HG02798 (cell line): ENCODE measurements at regions not wholly inside any gene's neighbourhood (a gene's known extent, or its start where the extent isn't known, plus 50 kb on each side); places are given as distances from the start of the nearest gene placed in this dataset.
"Not testable (repeated sequence)": the region's sequence is repeated elsewhere in the genome, so short reads cannot be mapped to it uniquely, and the experiment has no call there.

ENCODE experiments used
- ATAC-seq: cut with Tn5 transposase; IDR thresholded peaks from one replicate; pipeline ENCODE4 v1.9.1; 2021; ENCODE audit warnings: mild to moderate bottlenecking; ENCODE audit not compliant: unreplicated experiment, poor library complexity

DNA sequence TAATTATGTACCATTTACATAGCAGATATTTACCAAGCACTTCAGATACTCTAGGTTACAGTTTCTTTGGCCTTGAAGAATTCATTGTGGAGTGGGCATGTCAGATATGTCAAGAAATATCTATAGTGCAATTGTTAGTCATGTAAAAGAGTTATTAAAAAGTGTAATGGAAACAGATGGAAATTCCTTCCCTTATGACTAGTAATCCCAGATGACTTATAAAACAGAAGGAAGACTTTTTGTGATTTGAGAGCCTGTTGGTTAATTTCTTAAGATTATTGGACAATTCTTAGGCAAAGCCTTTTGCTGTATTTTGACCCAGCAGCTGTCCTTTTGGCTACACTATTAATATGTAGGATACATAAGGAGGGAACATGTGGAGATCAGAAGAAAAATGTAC, 708.9 kb upstream of the NECTIN3 start:
- ATAC-seq = no peak

DNA sequence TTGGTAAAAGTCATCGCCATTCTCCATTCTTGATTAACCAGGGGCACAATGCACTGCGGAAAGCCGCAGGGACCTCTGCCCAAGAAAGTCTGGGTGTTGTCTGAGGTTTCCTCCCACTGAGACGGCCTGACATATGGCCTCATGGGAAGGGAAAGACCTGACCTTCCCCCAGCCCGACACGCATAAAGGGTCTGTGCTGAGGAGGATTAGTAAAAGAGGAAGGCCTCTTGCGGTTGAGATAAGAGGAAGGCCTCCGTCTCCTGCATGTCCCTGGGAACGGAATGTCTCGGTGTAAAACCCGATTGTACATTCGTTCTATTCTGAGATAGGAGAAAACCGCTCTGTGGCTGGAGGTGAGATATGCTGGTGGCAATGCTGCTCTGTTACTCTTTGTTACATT, 704.3 kb upstream of the NECTIN3 start:
- ATAC-seq = not testable (repeated sequence)

DNA sequence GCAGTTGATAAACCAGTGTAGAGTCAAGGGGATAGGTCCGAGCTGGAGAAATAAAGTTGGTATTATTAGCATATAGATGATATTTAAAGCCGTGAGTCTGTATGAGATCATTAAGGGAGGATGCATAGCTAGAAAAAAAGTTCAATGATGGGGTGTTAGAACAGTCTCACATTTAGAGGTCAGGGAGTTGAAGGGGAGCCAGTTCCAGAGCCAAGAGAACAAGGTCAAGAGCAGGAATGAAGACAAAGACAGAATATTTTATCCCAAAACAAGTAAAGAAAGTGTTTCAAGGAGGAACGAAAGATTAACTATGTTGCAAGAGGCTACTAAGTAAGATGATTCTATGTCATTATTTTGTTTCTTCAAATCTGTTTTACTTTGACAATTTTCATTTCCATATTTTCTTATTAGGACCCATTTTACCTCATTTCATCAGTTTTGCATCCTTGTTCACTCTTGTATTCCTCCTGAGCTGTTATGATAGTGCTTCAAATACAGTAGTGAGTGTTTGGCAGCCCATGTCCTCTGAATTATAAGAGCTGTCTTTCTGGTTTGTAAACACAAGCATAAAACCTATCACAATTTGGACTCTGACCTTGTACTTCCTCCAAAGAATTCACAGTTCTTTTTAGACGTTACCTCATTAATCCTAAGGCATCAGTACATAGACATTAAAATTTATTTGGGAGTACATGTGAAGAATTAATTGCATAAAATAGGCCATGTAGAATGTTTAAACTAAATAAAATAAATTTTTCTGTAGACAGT, 695.7 kb upstream of the NECTIN3 start:
- ATAC-seq = no peak

DNA sequence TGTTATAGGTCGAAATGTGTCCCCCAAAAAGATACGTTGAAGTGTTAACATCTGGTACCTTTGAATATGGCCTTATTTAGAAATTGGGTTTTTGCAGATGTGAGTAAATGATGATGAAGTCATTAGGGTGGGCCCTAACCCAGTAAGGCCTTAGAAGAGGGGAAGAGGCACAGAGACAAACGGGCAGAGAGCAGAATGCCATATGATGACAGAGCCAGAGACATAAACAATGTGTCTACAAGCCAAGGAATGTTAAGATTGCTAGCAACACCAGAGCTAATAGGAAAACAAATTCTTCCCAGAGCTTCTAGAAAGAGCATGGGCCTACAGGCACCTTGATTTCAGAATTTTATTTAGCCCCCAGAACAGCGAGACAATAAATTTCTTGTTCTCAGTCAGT, 693.1 kb upstream of the NECTIN3 start:
- ATAC-seq = no peak

DNA sequence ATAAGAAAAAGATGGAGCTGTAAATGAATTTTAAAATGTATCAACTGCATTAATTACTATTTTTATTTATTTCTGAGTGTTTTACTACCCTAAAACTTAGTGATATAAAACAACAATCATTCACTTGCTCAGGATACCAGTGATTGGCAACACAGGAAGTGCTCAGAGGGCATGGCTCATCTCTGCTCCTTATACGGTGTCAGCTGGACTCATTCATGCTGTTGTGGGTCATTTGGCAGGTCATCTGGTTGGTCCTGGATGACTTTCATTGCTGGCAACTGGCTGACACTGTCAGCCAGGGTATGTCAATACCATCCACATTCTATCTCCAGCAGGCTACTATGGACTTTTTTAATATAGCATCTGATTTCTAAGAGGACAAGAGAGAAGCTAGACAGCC, 689.6 kb upstream of the NECTIN3 start:
- no peak for ATAC-seq

DNA sequence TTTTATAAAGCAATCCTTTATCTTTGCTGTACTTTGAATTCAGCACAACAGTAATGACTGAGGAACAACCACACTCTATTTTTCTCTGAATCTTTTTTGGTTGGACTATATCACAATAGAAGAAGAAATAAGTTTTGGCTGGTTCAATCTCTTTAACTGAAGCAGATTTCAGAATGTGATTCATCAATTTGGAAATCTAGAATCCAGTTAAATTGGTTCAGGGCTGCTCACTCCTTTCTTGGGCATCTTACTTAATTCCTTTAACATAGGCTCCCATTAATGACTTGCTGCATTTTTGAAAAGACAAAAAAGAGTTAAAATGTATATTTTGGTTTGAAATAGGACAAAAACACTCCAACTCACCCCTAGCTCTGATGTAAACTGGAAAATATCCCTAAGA, 688.3 kb upstream of the NECTIN3 start:
- no peak for ATAC-seq

DNA sequence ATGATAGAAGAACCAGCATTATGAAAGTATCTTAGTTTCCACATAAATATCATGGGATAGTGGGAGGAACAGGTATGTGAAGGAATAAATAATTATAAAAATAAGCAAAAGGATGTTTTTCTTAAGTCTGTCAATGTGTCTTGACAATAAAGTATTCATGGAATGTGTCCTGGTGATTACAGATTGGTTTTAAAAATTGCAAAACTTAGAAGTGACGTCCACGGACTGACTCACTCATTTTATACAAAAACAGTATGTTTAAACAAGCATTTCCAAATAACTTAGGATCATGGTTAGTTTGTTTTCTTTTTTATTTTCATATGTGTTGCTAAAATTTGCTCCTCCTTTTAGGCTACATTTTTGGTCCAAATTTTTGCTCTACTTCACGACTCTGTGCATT, 687.0 kb upstream of the NECTIN3 start:
- no peak for ATAC-seq

DNA sequence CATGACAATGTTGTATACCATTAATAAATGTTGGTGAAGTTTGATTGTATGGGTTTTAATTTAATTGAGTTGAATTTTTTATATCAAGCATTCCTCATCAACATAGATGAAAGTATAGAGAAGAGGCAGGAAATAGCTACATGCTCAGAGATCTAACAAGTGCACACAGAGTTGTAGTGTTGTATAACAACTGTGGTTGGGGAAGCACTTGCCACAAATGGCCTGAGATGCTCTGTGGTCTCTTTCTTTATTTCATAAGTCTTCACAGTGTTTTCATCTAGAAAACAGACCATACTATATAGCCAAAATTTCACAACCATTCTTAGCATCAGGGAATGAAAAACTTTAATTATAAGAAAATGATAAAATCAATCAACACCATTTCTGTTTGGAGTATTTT, 682.6 kb upstream of the NECTIN3 start:
- ATAC-seq = no peak

DNA sequence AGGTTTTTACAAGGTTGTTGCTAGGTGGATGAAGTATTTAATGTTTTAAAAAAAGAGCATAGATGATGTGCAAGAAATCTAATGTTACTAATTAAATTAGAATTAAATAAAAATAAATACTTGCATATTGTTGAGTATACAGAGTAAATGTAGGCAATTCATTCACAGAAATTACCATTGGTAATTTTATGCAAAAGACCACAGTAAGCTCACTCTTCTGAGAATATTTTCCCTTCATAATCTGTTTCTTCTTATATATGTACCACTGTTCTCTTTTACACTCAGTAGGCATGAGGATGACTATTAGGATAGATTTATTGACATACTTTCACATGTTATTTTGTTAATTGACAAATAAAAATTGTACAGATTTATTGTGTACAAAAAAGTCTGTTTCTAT, 681.2 kb upstream of the NECTIN3 start:
- ATAC-seq = no peak

DNA sequence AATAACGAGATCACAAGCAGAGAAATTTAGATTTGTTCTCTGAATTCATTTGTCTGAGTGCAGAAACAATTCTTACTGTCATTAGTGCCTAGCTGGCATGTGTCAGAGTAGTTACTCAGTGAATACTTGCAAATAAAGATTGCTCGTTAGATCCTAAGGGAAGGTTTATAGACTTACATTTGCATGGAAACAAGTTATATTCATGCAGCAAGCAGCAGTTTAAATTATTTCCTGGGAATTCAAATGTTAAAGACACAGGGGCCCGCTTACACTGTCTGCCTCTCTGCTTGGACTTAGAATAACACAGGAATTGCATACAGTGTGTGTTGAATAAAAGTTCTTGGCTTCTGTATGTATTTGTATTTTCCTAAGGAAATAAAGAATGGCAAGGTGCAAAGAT, 680.6 kb upstream of the NECTIN3 start:
- no peak for ATAC-seq

DNA sequence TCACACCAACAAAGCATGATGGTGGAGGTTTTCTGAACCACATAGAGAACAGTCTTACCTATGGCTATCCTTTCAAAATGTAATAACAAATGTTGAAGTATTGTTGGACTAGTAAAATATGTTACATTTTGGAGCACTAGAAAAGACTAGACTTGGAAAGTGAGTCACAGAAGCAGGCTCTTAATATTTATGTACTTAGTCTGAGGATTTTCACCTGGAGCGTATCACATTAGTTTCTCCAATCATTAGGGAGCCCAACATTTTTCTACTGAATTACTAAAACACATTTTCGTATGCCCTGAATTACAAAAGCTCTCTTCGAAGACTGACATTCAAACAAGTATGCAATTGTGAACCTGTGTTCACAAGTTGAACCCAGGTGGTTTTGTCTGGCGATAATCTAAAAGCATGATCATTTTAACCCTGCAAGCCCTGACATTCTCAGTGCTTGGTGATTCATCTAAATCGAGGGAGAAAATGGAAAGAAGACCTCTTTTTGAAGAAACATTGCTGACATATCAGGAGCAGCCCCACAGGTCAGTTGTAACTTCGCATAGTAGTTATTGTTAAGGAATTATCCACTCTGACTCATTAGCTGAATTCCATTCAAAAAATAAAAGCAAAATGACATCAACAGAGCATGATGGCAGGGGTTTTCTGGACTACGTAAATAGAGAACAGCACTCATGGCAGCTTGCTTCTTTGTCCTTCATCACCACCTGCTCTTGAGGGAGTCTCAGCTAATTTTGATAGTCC, 679.8 kb upstream of the NECTIN3 start:
- no peak for ATAC-seq

DNA sequence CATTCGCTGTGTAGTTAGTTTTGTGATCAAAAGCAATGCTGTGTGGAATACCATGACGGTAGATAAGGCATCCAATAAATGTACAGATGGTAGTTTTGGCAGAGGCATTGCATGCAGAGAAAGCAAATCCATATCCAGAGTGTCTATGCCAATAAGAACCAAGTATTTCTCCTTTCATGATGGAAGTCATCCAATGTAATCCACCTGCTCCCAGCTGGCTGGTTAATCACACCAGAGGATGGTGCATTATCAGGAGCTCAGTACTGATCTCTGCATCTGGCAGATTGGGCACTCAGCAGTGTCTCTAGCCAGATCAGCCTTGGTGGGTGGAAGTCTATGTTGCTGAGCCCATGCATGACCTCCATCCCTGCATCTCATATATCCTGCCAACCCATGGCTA, 677.7 kb upstream of the NECTIN3 start:
- ATAC-seq = no peak

DNA sequence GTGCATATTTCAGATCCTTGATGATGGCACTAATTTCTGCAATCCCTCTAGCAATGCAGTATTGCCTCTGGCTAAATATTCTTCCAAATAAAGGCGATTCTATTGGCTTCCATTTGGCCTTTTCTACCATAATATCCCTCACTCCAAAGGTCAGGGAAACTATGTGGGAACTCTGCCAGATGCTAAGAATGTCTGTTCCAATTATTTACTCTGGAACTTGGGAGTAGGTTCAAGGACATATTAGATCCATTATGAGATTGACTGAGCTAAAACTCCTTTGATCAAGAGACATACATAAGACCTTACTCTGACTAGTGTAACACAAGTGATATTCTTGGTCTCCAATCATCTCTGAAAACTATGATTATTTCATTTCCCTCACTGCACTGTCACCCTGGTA, 674.5 kb upstream of the NECTIN3 start:
- no peak for ATAC-seq

DNA sequence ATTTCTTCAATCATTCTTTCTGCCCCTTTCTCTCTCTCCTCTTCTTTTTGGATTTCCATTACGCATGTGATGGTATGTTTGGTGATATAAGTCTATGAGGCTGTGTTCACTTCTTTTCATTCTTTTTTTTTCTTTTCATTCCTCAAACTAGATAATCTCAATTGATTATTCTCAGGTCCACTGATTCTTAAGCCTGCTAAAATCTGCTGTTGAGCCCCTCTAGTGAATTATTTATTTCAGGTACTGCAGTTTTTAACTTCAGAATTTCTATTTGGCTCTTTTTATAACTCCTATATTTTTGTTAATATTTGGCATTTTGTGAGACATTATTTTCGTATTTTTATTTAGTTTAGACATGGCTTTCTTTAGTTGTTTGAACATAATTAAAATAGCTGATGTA, 671.3 kb upstream of the NECTIN3 start:
- no peak for ATAC-seq

DNA sequence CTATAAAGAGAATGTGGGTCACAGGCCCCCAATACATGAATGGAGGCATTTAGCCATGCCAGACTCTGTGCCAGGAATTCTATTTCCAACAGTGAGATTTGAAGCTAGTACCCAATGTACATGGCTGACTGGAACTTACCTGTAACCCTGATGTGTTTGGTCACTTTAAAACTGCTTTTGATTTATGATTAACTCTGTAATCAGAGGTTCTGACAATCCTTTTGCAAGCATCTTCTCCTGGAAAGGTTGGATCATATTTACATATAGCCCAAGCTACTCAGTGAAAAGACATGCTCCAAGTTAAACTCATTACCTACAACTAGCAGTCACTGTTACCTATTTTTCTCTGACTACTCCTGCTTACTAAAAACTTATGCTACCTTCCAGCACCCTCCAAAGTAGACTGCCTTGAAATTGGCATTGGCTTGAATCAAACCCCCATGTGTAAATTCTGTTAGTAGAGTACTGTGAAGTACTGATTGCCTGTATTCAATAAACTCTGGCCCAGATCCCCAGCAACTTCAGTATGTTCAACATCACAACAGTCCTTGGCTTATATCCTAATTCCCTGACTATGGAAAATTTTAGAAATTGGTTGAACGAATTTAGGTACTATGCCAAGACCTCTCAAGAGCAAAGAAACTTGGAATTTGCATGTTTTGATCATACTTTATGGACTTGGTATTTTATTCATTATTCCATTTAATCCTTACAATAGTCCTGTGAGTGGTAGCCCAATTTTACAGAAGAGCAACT, 665.6 kb upstream of the NECTIN3 start:
- ATAC-seq = no peak

DNA sequence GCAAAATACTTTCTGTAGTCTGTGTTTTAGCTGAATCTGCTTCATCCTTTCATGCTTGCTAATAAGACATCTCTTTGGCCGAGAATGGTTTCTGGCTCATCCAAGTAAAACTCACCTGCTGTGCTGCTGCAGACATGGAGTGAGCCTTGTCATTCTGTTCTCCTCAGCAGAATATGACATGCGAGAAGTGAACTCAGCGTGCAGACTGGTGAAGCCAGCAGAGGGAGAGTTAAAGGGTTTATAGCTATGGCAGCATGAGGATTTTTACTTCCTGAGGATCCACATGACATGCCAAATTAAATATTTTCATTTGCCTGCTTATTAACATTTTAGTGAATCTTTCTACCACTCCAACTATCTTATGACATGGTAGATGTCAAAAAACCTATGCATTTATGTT, 658.4 kb upstream of the NECTIN3 start:
- no peak for ATAC-seq

DNA sequence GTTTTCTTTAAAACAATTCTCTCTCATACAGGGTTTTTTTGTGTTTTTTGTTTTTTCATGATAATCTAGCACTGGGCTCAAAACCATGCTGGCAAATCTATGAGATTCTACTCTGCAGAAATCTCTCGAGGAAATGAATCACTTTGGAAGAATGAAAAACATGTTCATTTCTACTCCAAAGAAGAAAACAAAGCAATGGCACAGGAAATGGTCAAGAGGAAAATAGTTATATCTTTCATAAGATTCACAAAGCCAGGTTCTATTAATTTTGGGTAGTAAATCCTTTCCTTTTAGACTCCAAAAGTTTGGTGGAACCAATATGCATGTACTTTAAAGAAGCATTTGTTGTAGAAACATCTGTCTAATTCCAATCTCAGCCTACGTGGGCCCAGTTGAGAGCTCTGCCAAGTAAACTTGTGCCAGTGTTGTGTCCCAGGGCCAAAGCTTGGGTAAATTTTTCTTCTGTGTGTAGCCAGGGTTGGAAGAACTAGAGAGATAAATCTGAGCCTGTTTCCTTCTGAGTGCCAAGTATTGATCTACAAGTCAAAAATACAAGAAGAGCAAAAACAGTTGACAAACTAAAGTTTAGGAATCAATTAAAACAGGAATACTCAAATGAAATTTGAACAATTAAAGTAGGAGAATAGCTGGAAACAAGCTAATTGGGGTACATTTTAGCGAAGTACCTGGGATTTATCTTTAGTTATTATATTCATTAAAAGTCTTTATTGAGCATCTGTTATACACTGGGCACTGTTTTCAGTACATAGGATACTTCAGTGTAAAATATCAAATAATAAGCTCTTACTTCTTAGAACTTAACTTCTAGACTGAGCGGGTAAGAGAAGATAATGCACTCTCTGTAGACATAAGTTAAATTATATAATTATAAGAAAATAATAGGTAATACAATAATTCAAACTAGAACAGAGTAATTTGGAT, 657.5 kb upstream of the NECTIN3 start:
- ATAC-seq = no peak

DNA sequence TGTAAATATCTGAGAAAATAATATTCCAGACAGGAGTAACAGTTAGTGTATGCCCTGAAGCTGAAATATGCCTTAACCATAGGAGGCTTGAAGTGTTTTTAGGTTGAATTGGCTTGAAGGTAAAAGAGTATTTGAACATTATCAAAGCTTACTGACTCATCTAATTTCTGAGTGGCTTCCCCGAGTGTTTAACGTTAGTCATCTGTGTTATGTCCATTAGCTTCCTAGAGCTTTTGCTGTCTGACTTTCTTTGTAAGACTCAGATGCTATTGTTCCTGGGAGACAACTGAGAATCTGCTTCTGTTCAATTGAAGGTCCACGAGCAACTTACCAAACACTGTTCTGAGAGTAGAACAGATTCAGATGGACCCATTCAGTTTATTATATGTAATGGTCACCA, 656.8 kb upstream of the NECTIN3 start:
- no peak for ATAC-seq

DNA sequence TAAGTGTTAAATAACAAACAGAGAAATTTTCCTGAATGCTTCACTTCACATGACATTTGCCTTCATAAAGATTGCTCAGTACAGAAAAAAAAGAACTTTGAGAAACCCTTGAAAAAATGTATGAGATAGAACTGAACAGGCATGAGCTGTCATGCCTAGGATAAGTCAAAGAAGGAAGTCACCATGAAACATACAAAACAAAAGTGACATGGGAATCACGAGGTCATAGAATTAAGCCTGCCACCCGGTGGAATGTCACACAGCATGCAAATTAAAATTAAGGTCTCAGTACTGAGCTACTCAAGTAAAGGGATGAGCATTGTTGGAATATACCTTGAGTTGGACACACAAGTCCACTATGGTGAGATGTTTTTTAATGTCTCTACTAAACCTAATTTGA, 652.5 kb upstream of the NECTIN3 start:
- no peak for ATAC-seq

DNA sequence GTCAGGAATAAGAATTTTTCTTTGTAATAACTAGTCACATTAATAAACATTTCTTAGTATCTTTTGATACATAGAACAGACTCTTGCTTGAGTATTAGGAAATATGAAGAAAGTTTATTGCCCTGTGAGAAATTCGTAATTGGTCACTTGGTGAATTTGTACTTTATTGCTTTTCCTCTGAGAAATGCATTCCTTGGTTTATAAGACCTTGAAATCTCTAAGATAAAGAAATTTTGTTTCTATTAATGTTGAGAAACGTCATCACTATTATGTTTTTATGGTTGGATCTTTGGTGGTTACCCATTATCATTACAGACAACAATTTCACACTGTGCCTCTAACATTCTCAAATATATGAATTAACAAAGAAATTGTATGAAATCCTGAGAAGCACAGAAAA, 652.0 kb upstream of the NECTIN3 start:
- no peak for ATAC-seq
